Activated T-helper 9 cell treated with anti-CD3 and anti-CD28 coated beads, Interleukin-2, amount 50 U/mL, for 16 hours (primary cell): ENCODE measurements at regions not wholly inside any gene's neighbourhood (a gene's known extent, or its start where the extent isn't known, plus 50 kb on each side); places are given as distances from the start of the nearest gene placed in this dataset.
"Not testable (repeated sequence)": the region's sequence is repeated elsewhere in the genome, so short reads cannot be mapped to it uniquely, and the experiment has no call there.

Experiments used
- DNase-seq: peaks from one replicate; pipeline ENCODE4 v3.0.0-alpha.2; 2020; ENCODE audit warnings: low read depth

DNA sequence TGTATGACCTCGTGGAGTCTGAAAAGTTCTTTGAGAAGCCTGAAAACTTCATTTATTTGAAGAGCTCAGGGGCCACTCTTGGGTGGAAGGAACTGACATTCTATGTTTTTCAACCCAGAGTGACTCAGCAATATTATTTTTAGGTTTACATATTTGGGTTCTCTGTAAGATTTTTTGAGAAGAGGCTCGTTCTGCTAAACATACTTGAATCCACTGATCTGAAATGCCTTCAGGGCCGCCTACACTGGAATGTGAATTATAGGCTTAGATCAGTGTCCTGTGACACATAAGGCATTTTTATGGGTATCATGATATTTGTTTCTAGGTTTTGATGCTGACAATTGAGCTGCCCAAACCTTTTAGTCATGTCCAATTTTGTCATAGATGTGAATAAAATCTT is 86.2 kb downstream of the PSAT1 start:
- DNase-seq: no peak

DNA sequence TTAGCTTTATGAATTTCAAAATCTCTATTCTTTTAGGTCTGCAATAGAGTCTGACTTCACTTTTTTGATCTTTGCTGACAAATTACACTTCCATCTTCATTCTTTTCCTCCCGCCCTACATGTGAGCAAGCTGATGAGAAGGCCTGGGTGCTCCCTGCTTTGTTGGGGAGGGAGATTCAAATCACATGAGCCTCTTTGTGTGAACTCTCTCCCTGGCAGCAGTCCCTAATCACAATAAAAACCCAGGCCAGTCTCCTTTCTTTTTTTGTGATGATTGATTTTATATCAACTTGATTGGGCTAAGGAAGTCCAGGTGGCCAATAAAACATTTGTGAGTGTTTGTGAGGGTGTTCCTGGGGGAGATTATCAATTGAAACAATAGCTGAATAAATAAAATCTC is 89.4 kb downstream of the PSAT1 start:
- no peak for DNase-seq

DNA sequence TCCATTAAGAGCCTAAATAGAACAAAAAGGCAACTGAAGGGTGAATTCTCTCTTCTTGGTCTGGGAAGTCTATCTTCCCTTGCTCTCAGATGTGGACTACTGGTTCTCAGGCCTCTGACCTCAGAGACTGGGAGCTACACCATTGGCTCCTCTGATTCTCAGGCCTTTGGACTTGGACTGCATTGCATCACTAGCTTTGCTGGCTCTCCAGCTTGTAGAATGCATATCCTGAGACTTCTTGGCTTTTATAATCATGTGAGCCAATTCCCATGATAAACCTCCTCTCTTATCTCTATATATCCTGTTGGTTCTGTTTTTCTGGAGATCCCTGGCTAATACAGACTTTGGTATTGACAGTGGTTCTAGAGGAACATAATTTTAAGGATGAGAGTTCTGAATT is 89.8 kb downstream of the PSAT1 start:
- no peak for DNase-seq

DNA sequence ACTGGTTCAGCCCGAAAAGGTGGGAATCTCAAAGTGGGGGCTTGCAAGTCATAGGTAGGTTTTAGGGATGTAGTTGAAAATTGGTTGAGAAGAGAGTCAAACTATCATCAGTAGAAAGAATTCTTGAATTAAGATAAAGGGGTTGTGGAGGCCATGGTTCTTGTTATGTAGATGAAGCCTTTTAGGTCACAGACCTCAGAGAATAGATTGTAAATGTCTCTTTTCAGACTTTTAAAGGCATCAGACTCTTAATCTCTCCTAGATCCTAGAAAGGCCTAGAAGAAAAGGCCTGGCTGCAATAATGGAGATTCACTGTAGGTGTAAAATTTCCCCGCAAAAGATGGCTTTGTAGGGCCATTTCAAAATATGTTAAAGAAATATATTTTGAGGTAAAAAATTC is 96.4 kb downstream of the PSAT1 start:
- DNase-seq: no peak

- DNase-seq: no peak
These were observed 97.0 kb downstream of the PSAT1 start for GRCh38 chr9:78393932-78394331.

GRCh38 chr9:78396087-78396486 is 99.2 kb downstream of the PSAT1 start:
- no peak for DNase-seq

- no peak for DNase-seq
These were observed 100.1 kb downstream of the PSAT1 start for GRCh38 chr9:78397045-78397444.

DNA sequence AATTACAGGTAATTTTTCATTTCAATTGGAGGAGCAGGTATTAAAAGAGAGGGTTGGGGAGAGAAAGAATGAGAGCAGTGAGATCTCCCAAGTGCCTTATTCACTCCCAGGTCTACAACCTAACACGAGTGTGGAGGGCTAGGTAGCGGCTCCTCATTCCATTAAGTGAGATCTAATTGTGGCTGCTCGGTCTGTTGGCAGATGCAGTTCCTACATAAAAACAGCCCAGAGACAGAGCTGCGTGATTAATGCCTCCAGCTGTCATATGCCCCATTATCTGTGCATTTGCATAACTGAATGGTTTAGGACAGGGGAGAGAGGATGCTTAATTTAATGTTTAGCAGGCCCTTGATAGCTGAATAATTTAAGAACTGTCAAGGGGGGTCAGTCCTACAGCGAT is 100.5 kb downstream of the PSAT1 start:
- no peak for DNase-seq

DNA sequence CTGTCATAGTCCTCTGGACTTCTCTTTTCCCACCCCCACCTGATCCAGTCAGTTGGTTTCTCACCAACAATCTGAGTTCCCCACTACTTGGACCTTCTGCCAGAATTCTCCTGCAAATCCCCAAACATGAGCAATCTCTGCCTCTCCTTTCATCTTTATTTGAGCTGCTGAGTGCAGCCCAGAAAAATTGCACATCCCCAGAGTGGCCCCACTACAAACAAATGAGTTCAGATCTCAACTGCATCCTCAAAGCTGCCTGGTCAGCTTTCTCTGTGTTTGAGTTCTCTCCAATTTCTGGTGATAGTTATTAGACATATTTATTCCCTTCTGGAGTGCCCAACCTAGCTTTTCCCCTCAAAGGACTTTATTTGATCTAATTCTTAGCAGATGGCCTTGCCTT is 102.2 kb downstream of the PSAT1 start:
- no peak for DNase-seq

DNA sequence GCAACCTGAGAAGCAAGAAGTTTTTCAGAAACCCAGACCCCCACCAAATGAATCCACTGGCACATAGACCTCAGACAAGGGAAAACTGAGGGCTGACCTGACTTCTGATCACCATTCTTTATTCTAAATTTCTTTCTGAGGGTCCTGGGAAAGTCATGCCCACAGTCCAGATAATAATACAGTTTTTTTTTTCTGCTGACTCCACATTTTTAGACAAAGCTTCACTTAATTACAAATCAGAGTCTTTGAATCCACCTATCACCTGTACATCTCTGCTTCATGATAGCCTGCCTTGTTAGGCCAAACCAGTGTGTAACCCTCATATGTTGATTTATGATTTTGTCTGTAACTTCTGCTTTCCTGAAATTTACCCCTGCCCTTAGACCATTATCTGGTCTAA is 103.6 kb downstream of the PSAT1 start:
- DNase-seq: no peak

DNA sequence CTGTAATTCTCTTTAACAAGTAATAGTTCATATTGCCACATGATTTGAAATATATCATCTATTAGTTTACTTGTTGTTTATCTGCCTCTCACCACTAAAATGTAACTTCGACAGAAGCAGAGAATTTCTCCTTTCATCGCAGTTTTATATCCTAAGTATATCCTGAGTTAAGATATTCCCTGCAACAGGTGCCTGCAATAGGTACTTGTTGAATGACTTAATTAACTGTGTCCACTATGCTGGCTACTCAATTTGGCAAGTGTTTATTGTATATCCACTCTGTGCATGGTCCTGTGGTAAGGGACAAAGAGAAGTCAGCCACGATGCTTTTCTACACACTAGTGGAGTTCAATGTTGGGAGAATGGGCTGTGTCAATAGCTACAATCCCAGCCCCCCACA is 108.5 kb downstream of the PSAT1 start:
- DNase-seq: no peak

GRCh38 chr9:78406146-78406545 is 109.2 kb downstream of the PSAT1 start:
- no peak for DNase-seq

DNA sequence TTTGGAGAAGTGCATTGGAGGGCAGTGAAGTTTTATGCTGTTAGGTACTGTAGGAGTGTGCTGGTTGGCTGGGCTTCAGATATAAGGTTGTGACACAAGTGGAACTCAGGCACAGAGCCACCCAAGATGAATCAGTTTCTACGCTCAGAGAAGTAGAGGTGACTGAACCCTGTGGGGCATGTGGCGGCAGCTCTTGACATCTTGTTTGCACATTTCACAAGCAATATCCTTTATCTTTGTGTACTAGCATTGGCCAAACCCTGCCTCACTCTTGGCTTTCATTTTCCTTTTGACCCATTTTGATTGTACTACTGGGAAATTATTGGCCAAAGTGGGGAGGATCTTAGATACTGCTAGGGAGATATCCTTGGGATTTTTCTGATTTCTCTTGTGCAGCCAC is 110.0 kb downstream of the PSAT1 start:
- DNase-seq: no peak

DNA sequence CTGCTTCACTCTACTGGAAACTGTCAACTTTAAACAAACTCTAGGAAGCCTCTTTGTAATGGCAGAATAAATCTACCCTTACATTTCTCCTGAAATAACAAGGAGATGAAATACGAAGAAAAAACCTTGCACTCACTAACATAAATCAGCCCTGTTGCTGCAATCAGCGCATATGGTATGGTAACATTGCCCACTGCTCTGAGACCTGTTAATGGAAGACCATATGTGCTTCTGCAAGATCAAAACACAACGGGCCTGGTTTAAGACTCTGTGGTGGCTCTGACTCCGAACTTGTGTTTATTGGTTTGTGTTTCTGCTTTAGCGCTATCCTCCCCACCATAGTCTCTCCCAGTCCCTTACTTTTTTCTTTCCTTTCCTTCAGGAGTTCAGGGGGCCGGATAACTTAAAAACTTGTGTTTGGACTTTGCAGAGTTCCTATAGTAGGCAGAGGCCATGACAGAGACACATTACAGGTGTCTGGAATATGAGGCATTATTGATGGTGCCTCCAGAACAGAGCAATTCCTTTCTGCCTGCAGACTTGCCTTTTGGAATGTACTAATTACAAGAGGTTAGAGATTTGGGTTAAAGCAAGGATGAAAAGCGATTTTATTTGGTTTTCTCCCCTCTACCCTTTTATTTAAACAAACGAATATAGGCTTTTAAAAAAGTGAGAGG is 110.8 kb downstream of the PSAT1 start:
- no peak for DNase-seq

DNA sequence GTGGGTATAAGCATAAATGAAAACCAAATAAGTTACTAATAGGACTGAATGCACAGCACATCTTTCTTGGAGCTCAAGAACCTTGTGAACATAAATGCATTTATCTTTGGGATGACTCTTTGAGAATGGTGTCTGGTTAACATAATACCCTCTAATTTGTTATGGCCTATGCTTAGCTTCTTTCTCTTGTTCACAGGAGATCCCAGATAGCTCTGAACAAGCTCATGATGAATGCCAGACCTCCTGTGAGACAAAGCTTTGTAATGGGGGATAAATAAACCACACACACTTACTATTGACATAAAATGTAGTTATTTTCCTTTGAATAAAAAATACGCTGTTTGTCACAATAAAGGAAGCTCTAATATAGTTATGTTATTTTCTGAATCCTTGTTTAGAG is 111.5 kb downstream of the PSAT1 start:
- no peak for DNase-seq

- not testable (repeated sequence) for DNase-seq
These were observed 113.1 kb downstream of the PSAT1 start for GRCh38 chr9:78409928-78410510.

DNA sequence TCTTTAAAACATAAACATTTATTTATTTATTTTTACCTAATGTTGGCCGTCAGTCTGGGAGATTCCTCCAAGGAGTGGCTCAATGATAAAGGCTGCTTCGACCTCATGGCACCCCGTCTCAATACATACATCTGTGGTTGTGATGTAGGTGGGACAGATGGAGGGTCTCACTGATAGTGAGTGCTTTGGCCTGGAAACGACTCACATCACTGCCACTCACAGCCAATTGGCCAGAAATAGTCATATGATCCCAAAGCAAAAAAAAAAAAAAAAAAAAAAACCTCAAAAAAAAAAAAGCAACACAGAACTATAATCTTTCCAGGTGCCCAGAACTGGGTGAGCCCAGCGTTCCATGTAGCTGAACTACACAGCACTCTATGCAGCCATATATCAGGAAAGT is 125.4 kb downstream of the PSAT1 start:
- no peak for DNase-seq

DNA sequence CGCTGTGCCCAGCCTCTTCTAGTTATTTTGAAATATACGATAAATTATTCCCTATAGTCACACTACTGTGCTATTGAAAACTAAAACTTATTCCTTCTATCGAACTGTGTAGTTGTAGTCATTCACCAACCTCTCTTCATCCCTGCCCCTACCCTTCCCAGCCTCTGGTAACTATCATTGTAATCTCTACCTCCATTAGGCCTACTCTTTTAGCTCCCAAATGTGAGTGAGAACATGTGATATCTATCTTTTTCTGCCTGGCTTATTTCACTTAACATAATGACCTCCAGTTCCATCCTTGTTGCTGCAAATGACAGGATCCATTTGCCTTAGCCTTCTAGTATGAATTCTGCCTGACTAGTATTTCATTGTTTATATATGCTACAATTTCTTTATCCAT is 127.4 kb downstream of the PSAT1 start:
- DNase-seq: no peak

DNA sequence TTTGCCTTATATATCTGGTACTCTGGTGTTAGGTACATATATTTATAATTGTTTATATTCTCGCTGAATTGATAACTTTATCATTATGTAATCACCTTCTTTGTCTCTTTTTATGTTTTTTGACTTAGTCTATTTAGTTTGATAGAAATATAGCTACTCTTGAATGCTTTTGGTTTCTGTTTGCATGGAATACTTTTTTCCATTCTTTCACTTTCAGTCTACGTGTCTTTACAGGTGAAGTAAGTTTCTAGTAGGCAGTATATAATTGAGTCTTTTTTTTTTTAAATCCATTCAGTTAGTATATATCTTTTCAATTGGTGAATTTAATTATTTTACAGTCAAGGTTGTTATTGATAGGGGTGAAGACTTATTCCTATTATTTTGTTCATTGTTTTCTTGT is 131.7 kb downstream of the PSAT1 start:
- DNase-seq: no peak

GRCh38 chr9:78430387-78430786 is 133.5 kb downstream of the PSAT1 start:
- DNase-seq: no peak

GRCh38 chr9:78431039-78431438 is 134.1 kb downstream of the PSAT1 start:
- DNase-seq: not testable (repeated sequence)

GRCh38 chr9:78436873-78437272 is 139.9 kb downstream of the PSAT1 start:
- no peak for DNase-seq

DNA sequence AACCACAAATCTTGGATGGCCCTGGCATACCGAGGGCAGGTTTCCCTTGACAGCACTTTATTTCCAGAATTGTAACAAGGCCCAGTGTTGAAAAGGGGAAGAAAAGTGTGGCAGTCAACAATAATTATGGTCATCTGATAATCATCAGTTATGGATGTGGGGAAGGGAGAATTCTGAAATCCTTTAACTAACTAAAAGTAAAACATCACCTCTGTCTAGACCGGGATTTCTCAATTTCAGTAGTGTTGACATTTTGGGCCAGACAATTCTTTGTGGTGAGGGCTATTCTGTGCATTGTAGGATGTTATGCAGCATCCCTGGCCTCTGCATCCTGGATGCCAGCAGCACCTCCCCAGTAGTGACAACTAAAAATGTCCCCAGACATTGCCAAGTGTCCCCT is 140.4 kb downstream of the PSAT1 start:
- no peak for DNase-seq

DNA sequence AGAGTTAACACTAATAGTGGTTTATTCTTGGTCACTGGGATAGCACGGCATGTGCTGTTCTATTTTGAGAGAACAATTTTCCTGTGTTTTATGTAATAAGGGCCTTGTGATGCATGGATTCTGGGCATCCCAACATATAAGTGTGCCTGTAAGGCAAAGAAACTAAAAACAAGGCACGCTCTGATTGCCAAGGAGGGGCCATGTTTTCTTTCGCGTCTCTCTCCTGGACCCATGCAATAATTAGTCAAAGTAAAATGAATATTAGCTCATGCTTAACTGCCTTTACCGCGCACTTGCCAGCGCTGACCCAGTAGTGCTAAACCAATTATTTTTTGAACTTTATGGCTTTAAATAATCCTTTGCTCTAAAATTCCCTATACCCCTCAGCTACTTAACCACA is 140.9 kb downstream of the PSAT1 start:
- no peak for DNase-seq
